ENCODE measurements at regions not wholly inside any gene's neighbourhood (a gene's known extent, or its start where the extent isn't known, plus 50 kb on each side); places are given as distances from the start of the nearest gene placed in this dataset.
A peak's percentile ranks its signal among the peaks of the same experiment; 100 is the strongest.

DNA sequence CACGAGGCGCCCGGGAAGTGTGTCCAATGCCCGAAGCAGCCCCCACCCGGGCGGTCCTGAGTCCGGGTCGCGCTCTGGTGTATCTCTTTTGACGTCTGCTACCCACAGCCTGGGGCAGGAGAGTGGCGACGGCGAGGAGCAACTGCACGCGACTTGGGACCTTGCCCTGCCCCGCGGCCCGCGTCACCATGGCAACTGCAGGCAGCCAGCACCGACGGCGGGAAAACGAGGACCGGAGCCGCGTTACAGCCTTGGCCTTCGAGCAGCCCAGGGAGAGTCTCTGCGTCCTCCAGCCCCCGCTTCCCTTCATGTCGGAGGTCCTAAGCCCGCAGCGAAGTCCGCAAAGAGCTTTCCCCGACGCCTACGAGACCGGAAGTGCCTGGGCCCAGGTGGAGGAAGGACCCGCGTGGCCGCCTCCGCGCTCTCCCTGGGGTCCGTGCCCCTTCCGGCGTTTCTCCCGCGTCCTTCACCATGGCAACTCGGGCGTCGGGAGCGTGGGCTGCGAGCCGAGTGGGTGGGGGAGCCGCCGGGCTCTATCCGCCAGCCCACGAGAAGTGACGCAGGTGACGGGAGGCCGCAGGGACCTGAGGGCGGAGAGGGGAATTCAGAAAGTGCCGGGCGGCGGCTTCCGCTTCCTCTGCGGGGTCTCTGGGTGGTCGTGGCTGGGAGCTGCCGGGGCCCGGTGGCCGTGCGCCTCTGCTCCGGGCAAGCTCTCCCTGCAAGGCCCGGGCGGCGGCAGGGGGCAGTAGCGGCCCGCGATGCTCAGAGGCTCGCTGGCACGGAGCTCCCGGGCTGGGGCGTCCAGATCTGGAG lies 88.6 kb upstream of the TGM3 start (continued):
- TF ChIP-seq ZBTB40 (IDR thresholded peaks at IDR 0.05) (no peak), ZBTB40 (CRISPR knock-in tag; IDR thresholded peaks at IDR 0.05) (no peak; the same call in 1 of the 2 replicates), ZNF547 (CRISPR knock-in tag; IDR thresholded peaks at IDR 0.05) (no peak; the same call in none of the 2 replicates), KIAA2018 (CRISPR knock-in tag; IDR thresholded peaks at IDR 0.05; ENCODE audit: borderline replicate concordance) (no peak), XBP1 (CRISPR knock-in tag; IDR thresholded peaks at IDR 0.05) (no peak), NBN (conservative IDR thresholded peaks at IDR 0.05) (no peak), ZNF629 (CRISPR knock-in tag; conservative IDR thresholded peaks at IDR 0.05) (no peak), SRY (CRISPR knock-in tag; IDR thresholded peaks at IDR 0.05) (no peak; the same call in 1 of the 2 replicates), CHD2 (IDR thresholded peaks at IDR 0.05; ENCODE audit: low read depth, low read length) (no peak), NFKB2 (CRISPR knock-in tag; IDR thresholded peaks at IDR 0.05; ENCODE audit: borderline replicate concordance) (peak; percentile 55; the same call in 1 of the 2 replicates)
- TF ChIP-seq, protein P1, sequence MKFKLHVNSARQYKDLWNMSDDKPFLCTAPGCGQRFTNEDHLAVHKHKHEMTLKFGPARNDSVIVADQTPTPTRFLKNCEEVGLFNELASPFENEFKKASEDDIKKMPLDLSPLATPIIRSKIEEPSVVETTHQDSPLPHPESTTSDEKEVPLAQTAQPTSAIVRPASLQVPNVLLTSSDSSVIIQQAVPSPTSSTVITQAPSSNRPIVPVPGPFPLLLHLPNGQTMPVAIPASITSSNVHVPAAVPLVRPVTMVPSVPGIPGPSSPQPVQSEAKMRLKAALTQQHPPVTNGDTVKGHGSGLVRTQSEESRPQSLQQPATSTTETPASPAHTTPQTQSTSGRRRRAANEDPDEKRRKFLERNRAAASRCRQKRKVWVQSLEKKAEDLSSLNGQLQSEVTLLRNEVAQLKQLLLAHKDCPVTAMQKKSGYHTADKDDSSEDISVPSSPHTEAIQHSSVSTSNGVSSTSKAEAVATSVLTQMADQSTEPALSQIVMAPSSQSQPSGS (CRISPR knock-in tag; IDR thresholded peaks at IDR 0.05): no peak

Data from HepG2 (cell line).